HCT116 (cell line): ENCODE measurements at regions not wholly inside any gene's neighbourhood (a gene's known extent, or its start where the extent isn't known, plus 50 kb on each side); places are given as distances from the start of the nearest gene placed in this dataset.

Source experiments
- ATAC-seq: fragments of 200-7000 bp; cut with Tn5 transposase; 2 replicates; pipeline ENCODE4 v1.9.1; 2020; ENCODE audit warnings: mild to moderate bottlenecking, moderate library complexity
- BruUV-seq: library from RNA; stranded (reverse); fragments of 400-500 nt; replicated peaks from 2 replicates; lab custom pipeline; 2021; lab: Mats Ljungman, UMichigan
- CTCF ChIA-PET: fragments of 300-600 bp; sonication (Branson Sonifier 250); formaldehyde crosslinking; loops from one replicate; lab custom pipeline; 2021; ENCODE audit warnings: antibody characterized with exemption; lab: Charles Lee
- POLR2A ChIA-PET: fragments of 300-600, 350-600 bp; sonication (Branson Sonifier 250); formaldehyde crosslinking; loops from one replicate; lab custom pipeline; 2021; ENCODE audit warnings: antibody characterized with exemption; lab: Charles Lee
- RAD21 ChIA-PET, 2 experiments: fragments of 300-600 bp; sonication (Branson Sonifier 250); formaldehyde crosslinking; loops; one replicate each; lab custom pipeline; 2023; ENCODE audit warnings: low total read pairs in 2 of 2; ENCODE audit not compliant: uncharacterized antibody in 2 of 2, unreplicated experiment in 2 of 2, low non-redundant PET in 1 of 2; lab: Charles Lee
- DNase-seq: peaks from one replicate; pipeline ENCODE4 v3.0.0-alpha.2; 2010; ENCODE audit warnings: low read depth, low spot score
- H2AFZ ChIP-seq: fragments of 200-600 bp; shearing (Covaris generic), sonication (generic); 2 replicates; pipeline ENCODE4 v1.6.1; 2017; ENCODE audit warnings: low read depth, mixed run types, mixed read lengths, antibody characterized with exemption, low read length; ENCODE audit not compliant: poor library complexity, severe bottlenecking
- H3K27ac ChIP-seq: 2 replicates; pipeline ENCODE4 v1.5.1; 2012; ENCODE audit warnings: low read depth, low read length
- H3K27me3 ChIP-seq: fragments of 200-600 bp; sonication (generic); 2 replicates; pipeline ENCODE4 v1.6.1; 2016; ENCODE audit warnings: mixed run types, low read length, mixed read lengths; ENCODE audit not compliant: insufficient read depth
- H3K36me3 ChIP-seq, 2 experiments: fragments of 200-500 bp in 1 of 2; fragments of 200-600 bp in 1 of 2; sonication (Bioruptor generic) in 1 of 2; sonication (generic) in 1 of 2; 2 replicates each; pipeline versions ENCODE4 v1.5.1 to v1.6.1; 2014 to 2016; ENCODE audit warnings: low read length in 2 of 2, inconsistent platforms in 1 of 2, mixed read lengths in 1 of 2, mixed run types in 1 of 2; ENCODE audit not compliant: insufficient read depth in 2 of 2, control insufficient read depth in 1 of 2
- H3K4me1 ChIP-seq, 2 experiments: fragments of 200-600 bp in 1 of 2; sonication (generic) in 1 of 2; 2 replicates each; pipeline versions ENCODE4 v1.5.1 to v1.6.1; 2012 to 2017; ENCODE audit warnings: low read length in 2 of 2, inconsistent platforms in 1 of 2, mild to moderate bottlenecking in 1 of 2, mixed read lengths in 1 of 2, mixed run types in 1 of 2, moderate library complexity in 1 of 2; ENCODE audit not compliant: insufficient read depth in 2 of 2, control insufficient read depth in 1 of 2
- H3K4me2 ChIP-seq: fragments of 200-600 bp; sonication (generic); 2 replicates; pipeline ENCODE4 v1.6.1; 2017; ENCODE audit warnings: mixed run types, low read length, mixed read lengths
- H3K4me3 ChIP-seq, 2 experiments: fragments of 200-600 bp in 1 of 2; sonication (generic) in 1 of 2; replicated peaks in 1 of 2; 2 replicates each; pipeline ENCODE4 v1.5.1; 2011 to 2016; ENCODE audit warnings: low read length in 2 of 2, control low read depth in 1 of 2, low read depth in 1 of 2, mild to moderate bottlenecking in 1 of 2, mixed read lengths in 1 of 2, mixed run types in 1 of 2
- H3K79me2 ChIP-seq: fragments of 200-600 bp; sonication (generic); 2 replicates; pipeline ENCODE4 v1.6.1; 2017; ENCODE audit warnings: mild to moderate bottlenecking, mixed run types, low read length, moderate library complexity, mixed read lengths; ENCODE audit not compliant: insufficient read depth
- H3K9ac ChIP-seq: fragments of 200-600 bp; sonication (generic); 2 replicates; pipeline ENCODE4 v1.6.1; 2016; ENCODE audit warnings: low read length, mixed read lengths
- H3K9me2 ChIP-seq: fragments of 200-600 bp; sonication (generic), shearing (Covaris generic); 2 replicates; pipeline ENCODE4 v1.6.1; 2017; ENCODE audit warnings: mixed run types, mild to moderate bottlenecking, moderate library complexity; ENCODE audit not compliant: insufficient read depth
- H3K9me3 ChIP-seq, 2 experiments: fragments of 200-500 bp in 1 of 2; fragments of 200-600 bp in 1 of 2; sonication (Bioruptor generic) in 1 of 2; sonication (generic) in 1 of 2; 2 replicates each; pipeline ENCODE4 v1.6.1; 2014 to 2017; ENCODE audit warnings: low read length in 2 of 2, mixed read lengths in 2 of 2, inconsistent platforms in 1 of 2, low read depth in 1 of 2, mild to moderate bottlenecking in 1 of 2, mixed run types in 1 of 2, moderate library complexity in 1 of 2; ENCODE audit not compliant: control insufficient read depth in 1 of 2, insufficient read depth in 1 of 2
- H4K20me1 ChIP-seq: fragments of 200-600 bp; sonication (generic), shearing (Covaris generic); 2 replicates; pipeline ENCODE4 v1.6.1; 2017; ENCODE audit warnings: mixed run types, mild to moderate bottlenecking, moderate library complexity; ENCODE audit not compliant: insufficient read depth
- CEBPB ChIP-seq: IDR thresholded peaks from 2 replicates; pipeline ENCODE4 v1.6.1; 2012; ENCODE audit warnings: low read depth
- CTCF ChIP-seq, 3 experiments: fragments of 200-600 bp in 1 of 3; sonication (generic) in 1 of 3; IDR thresholded peaks in 2 of 3; conservative IDR thresholded peaks in 1 of 3; 2 replicates each; pipeline ENCODE4 v1.5.1; 2012 to 2017; ENCODE audit warnings: low read depth in 2 of 3, low read length in 2 of 3, antibody characterized with exemption in 1 of 3, borderline replicate concordance in 1 of 3, control low read depth in 1 of 3, mild to moderate bottlenecking in 1 of 3, mixed read lengths in 1 of 3, mixed run types in 1 of 3, moderate library complexity in 1 of 3; ENCODE audit not compliant: insufficient read depth in 1 of 3
- ELF1 ChIP-seq: IDR thresholded peaks from 2 replicates; pipeline ENCODE4 v1.6.1; 2012; ENCODE audit warnings: low read depth, borderline replicate concordance
- EZH2 ChIP-seq: fragments of 200-600 bp; sonication (generic); IDR thresholded peaks from 2 replicates; pipeline ENCODE4 v1.6.1; 2017; ENCODE audit warnings: antibody characterized with exemption, mixed run types
- POLR2AphosphoS5 ChIP-seq: IDR thresholded peaks from 2 replicates; pipeline ENCODE4 v1.6.1; 2011; ENCODE audit warnings: mild to moderate bottlenecking, low read depth, low read length, moderate library complexity
- SIN3A ChIP-seq: IDR thresholded peaks from 2 replicates; pipeline ENCODE4 v1.6.1; 2012; ENCODE audit warnings: low read depth
- SRF ChIP-seq: IDR thresholded peaks from 2 replicates; pipeline ENCODE4 v1.6.1; 2012; ENCODE audit warnings: low read depth
- TCF7L2 ChIP-seq: IDR thresholded peaks from 2 replicates; pipeline ENCODE4 v1.7.0; 2011; ENCODE audit warnings: borderline replicate concordance, inconsistent platforms; ENCODE audit not compliant: insufficient read depth, insufficient read length; ENCODE audit errors: extremely low read depth
- ZNF274 ChIP-seq: fragments of 200-500 bp; sonication (Bioruptor generic); IDR thresholded peaks from 2 replicates; pipeline ENCODE4 v1.6.1; 2014; ENCODE audit warnings: mild to moderate bottlenecking, low read depth, low read length, inconsistent platforms
- intact Hi-C: fragments of 100-400 bp; cut with micrococcal nuclease; formaldehyde crosslinking; loops from 2 replicates; pipeline ENCODE4 v1.10.0; 2022
- TF ChIP-seq, protein P1 (sequence below): IDR thresholded peaks from 2 replicates; pipeline ENCODE4 v1.6.1; 2012; ENCODE audit warnings: low read depth
- TF ChIP-seq, protein P2 (sequence below): IDR thresholded peaks from 2 replicates; pipeline ENCODE4 v1.6.1; 2011; ENCODE audit warnings: mild to moderate bottlenecking, low read length, moderate library complexity; ENCODE audit not compliant: insufficient replicate concordance; ENCODE audit errors: extremely low read depth
- TF ChIP-seq, protein P3 (sequence below): IDR thresholded peaks from 2 replicates; pipeline ENCODE4 v1.6.1; 2012

DNA sequence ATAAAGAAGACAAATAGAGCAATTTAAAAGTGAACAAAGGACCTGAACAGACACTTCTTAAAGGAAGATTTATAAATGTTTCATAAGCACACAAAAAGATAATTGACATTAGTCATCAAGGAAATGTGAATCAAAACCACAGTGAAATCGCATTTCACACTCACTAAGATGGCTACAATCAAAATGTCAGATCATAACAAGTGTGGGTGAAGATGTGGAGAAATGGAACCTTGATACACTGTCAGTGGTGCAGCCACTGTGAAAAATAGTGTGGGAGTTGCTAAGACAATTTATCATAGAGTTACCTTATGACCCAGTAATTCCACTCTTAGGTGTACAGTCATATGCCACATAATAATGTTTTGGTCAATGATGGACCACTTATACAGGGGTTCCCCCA, 54.5 kb upstream of the HTR4 start:
- no peak for DNase-seq
- H4K20me1 ChIP-seq: no peaks in the 10 kb centered on the region
- no peak for ATAC-seq
- CTCF ChIA-PET: no interaction called here
- H3K9ac ChIP-seq: no peak overlapping the region
- no peaks in the 10 kb centered on the region for H3K36me3 ChIP-seq
- intact Hi-C loops: no loop called here
- TF ChIP-seq, protein P1, sequence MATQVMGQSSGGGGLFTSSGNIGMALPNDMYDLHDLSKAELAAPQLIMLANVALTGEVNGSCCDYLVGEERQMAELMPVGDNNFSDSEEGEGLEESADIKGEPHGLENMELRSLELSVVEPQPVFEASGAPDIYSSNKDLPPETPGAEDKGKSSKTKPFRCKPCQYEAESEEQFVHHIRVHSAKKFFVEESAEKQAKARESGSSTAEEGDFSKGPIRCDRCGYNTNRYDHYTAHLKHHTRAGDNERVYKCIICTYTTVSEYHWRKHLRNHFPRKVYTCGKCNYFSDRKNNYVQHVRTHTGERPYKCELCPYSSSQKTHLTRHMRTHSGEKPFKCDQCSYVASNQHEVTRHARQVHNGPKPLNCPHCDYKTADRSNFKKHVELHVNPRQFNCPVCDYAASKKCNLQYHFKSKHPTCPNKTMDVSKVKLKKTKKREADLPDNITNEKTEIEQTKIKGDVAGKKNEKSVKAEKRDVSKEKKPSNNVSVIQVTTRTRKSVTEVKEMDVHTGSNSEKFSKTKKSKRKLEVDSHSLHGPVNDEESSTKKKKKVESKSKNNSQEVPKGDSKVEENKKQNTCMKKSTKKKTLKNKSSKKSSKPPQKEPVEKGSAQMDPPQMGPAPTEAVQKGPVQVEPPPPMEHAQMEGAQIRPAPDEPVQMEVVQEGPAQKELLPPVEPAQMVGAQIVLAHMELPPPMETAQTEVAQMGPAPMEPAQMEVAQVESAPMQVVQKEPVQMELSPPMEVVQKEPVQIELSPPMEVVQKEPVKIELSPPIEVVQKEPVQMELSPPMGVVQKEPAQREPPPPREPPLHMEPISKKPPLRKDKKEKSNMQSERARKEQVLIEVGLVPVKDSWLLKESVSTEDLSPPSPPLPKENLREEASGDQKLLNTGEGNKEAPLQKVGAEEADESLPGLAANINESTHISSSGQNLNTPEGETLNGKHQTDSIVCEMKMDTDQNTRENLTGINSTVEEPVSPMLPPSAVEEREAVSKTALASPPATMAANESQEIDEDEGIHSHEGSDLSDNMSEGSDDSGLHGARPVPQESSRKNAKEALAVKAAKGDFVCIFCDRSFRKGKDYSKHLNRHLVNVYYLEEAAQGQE: no peak
- TF ChIP-seq TCF7L2 (no peak), ZNF274 (no peak), CEBPB (no peak), EZH2 (no peak), ELF1 (no peak), SIN3A (no peak), POLR2AphosphoS5 (no peak), SRF (no peak), CTCF (IDR thresholded peaks at IDR 0.05 in 2 of 3, conservative IDR thresholded peaks at IDR 0.05 in 1 of 3; ENCODE audit: borderline replicate concordance in 1 of 3, insufficient read depth in 1 of 3, low read depth in 2 of 3, low read length in 2 of 3) (no peak)
- TF ChIP-seq, protein P2, sequence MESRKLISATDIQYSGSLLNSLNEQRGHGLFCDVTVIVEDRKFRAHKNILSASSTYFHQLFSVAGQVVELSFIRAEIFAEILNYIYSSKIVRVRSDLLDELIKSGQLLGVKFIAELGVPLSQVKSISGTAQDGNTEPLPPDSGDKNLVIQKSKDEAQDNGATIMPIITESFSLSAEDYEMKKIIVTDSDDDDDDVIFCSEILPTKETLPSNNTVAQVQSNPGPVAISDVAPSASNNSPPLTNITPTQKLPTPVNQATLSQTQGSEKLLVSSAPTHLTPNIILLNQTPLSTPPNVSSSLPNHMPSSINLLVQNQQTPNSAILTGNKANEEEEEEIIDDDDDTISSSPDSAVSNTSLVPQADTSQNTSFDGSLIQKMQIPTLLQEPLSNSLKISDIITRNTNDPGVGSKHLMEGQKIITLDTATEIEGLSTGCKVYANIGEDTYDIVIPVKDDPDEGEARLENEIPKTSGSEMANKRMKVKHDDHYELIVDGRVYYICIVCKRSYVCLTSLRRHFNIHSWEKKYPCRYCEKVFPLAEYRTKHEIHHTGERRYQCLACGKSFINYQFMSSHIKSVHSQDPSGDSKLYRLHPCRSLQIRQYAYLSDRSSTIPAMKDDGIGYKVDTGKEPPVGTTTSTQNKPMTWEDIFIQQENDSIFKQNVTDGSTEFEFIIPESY: no peak
- TF ChIP-seq, protein P3, sequence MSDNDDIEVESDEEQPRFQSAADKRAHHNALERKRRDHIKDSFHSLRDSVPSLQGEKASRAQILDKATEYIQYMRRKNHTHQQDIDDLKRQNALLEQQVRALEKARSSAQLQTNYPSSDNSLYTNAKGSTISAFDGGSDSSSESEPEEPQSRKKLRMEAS: no peak
- TF ChIP-seq, all 23 proteins: peak for 0
- BruUV-seq: no TSS peak
- Histone ChIP-seq H3K9me3 (no peaks in the 10 kb centered on the region), H3K4me1 (no peaks in the 10 kb centered on the region), H3K27me3 (no peaks in the 10 kb centered on the region), H3K79me2 (no peaks in the 10 kb centered on the region), H3K4me2 (no peak overlapping the region), H3K27ac (no peak overlapping the region), H3K4me3 (no peak overlapping the region), H3K9me2 (no peaks in the 10 kb centered on the region), H2AFZ (no peak overlapping the region)
- RAD21 ChIA-PET: no interaction called here
- POLR2A ChIA-PET: no interaction called here
